ENCODE measurements at regions not wholly inside any gene's neighbourhood (a gene's known extent, or its start where the extent isn't known, plus 50 kb on each side); places are given as distances from the start of the nearest gene placed in this dataset.

GRCh38 chr12:92619026-92619425 lies 83.8 kb upstream of the PLEKHG7 start:
- intact Hi-C loops (cut with micrococcal nuclease; ENCODE audit: unreplicated experiment), result no loop called here
- Histone ChIP-seq H3K4me2 (no peak overlapping the region), H3K4me1 (replicated peaks; ENCODE audit: insufficient read depth) (peaks cover 2% of the 10 kb centered on the region; the same call in 1 of the 2 replicates), H3K9me3 (ENCODE audit: insufficient read depth, low read depth) (no peaks in the 10 kb centered on the region; the same call in 1 of the 2 replicates), H3K27me3 (ENCODE audit: insufficient read depth, low read depth) (no peaks in the 10 kb centered on the region), H3K9me2 (ENCODE audit: insufficient read depth) (no peaks in the 10 kb centered on the region; the same call in 1 of the 2 replicates), H3K36me3 (ENCODE audit: low read depth) (no peaks in the 10 kb centered on the region), H3K27ac (no peak overlapping the region), H3K79me2 (ENCODE audit: low read depth) (no peaks in the 10 kb centered on the region), H3K4me3 (no peak overlapping the region), H3F3A (ENCODE audit: insufficient read depth, low read depth) (no peaks in the 10 kb centered on the region), H2AFZ (no peak overlapping the region), H4K20me1 (ENCODE audit: insufficient read depth) (no peaks in the 10 kb centered on the region)
- ChIA-PET CTCF (no interaction called here), POLR2A (ENCODE audit: unreplicated experiment) (no interaction called here)
- BruUV-seq (replicated peaks), result no TSS peak
- no peak for DNase-seq
- TF ChIP-seq CTCF (conservative IDR thresholded peaks at IDR 0.05) (no peak), EZH2 (IDR thresholded peaks at IDR 0.05; ENCODE audit: low read depth) (no peak)

- H3K36me3 ChIP-seq (ENCODE audit: low read depth), result no peaks in the 10 kb centered on the region
- no peak for DNase-seq
- H3K27ac ChIP-seq, result no peak overlapping the region
- H2AFZ ChIP-seq, result no peak overlapping the region
- no peak for TF ChIP-seq CTCF (conservative IDR thresholded peaks at IDR 0.05)
- no peak for TF ChIP-seq EZH2 (IDR thresholded peaks at IDR 0.05; ENCODE audit: low read depth)
- no peaks in the 10 kb centered on the region for H3K27me3 ChIP-seq (ENCODE audit: insufficient read depth, low read depth)
- CTCF ChIA-PET, result no interaction called here
- H3K9me2 ChIP-seq (ENCODE audit: insufficient read depth), result no peaks in the 10 kb centered on the region; the same call in 1 of the 2 replicates
- no peak overlapping the region for H3K4me3 ChIP-seq
- H3F3A ChIP-seq (ENCODE audit: insufficient read depth, low read depth), result no peaks in the 10 kb centered on the region
- POLR2A ChIA-PET (ENCODE audit: unreplicated experiment), result no interaction called here
- intact Hi-C loops (cut with micrococcal nuclease; ENCODE audit: unreplicated experiment), result no loop called here
- no peaks in the 10 kb centered on the region for H3K79me2 ChIP-seq (ENCODE audit: low read depth)
- H3K4me1 ChIP-seq (replicated peaks; ENCODE audit: insufficient read depth), result no peaks in the 10 kb centered on the region
- H3K4me2 ChIP-seq, result no peak overlapping the region
- no TSS peak for BruUV-seq (replicated peaks)
- no peaks in the 10 kb centered on the region; the same call in 1 of the 2 replicates for H3K9me3 ChIP-seq (ENCODE audit: insufficient read depth, low read depth)
- no peaks in the 10 kb centered on the region for H4K20me1 ChIP-seq (ENCODE audit: insufficient read depth)
Observed at GRCh38 chr12:92615703-92616102, 87.1 kb upstream of the PLEKHG7 start.

GRCh38 chr12:92615086-92615485 lies 87.7 kb upstream of the PLEKHG7 start:
- intact Hi-C loops (cut with micrococcal nuclease; ENCODE audit: unreplicated experiment), result no loop called here
- Histone ChIP-seq H3K36me3 (ENCODE audit: low read depth) (no peaks in the 10 kb centered on the region), H3K4me2 (no peak overlapping the region), H3K4me1 (replicated peaks; ENCODE audit: insufficient read depth) (no peaks in the 10 kb centered on the region), H3K27ac (no peak overlapping the region), H2AFZ (no peak overlapping the region), H3K27me3 (ENCODE audit: insufficient read depth, low read depth) (no peaks in the 10 kb centered on the region), H4K20me1 (ENCODE audit: insufficient read depth) (no peaks in the 10 kb centered on the region), H3K9me2 (ENCODE audit: insufficient read depth) (no peaks in the 10 kb centered on the region; the same call in 1 of the 2 replicates), H3K4me3 (no peak overlapping the region), H3K9me3 (ENCODE audit: insufficient read depth, low read depth) (no peaks in the 10 kb centered on the region; the same call in 1 of the 2 replicates), H3K79me2 (ENCODE audit: low read depth) (no peaks in the 10 kb centered on the region), H3F3A (ENCODE audit: insufficient read depth, low read depth) (no peaks in the 10 kb centered on the region)
- POLR2A ChIA-PET (ENCODE audit: unreplicated experiment), result no interaction called here
- CTCF ChIA-PET, result no interaction called here
- BruUV-seq (replicated peaks), result no TSS peak
- TF ChIP-seq CTCF (conservative IDR thresholded peaks at IDR 0.05) (no peak), EZH2 (IDR thresholded peaks at IDR 0.05; ENCODE audit: low read depth) (no peak)
- DNase-seq, result no peak
